IPS DF 6.9 (cell line): ENCODE measurements at regions not wholly inside any gene's neighbourhood (a gene's known extent, or its start where the extent isn't known, plus 50 kb on each side); places are given as distances from the start of the nearest gene placed in this dataset.

Source experiments
- DNase-seq: peaks from one replicate; pipeline ENCODE4 v3.0.0-alpha.2; 2013; ENCODE audit warnings: low read depth, low spot score
- H3K27ac ChIP-seq: one replicate; pipeline ENCODE4 v1.5.1; 2013; ENCODE audit warnings: low read length, control low read depth
- H3K27me3 ChIP-seq: 2 replicates; pipeline ENCODE4 v1.6.1; 2013; ENCODE audit warnings: mild to moderate bottlenecking, low read length; ENCODE audit not compliant: control insufficient read depth, insufficient read depth
- H3K36me3 ChIP-seq: 2 replicates; pipeline ENCODE4 v1.6.1; 2013; ENCODE audit warnings: low read length; ENCODE audit not compliant: control insufficient read depth, insufficient read depth
- H3K4me1 ChIP-seq: 2 replicates; pipeline ENCODE4 v1.6.1; 2013; ENCODE audit warnings: low read length; ENCODE audit not compliant: control insufficient read depth, insufficient read depth
- H3K4me3 ChIP-seq: 2 replicates; pipeline ENCODE4 v1.5.1; 2013; ENCODE audit warnings: mild to moderate bottlenecking, low read length
- H3K9me3 ChIP-seq: 2 replicates; pipeline ENCODE4 v1.6.1; 2013; ENCODE audit warnings: low read length, inconsistent platforms; ENCODE audit not compliant: control insufficient read depth, insufficient read depth
- WGBS: extraction: QIAGEN DNeasy Blood & Tissue Kit; methylation state at CpG from one replicate; pipeline ENCODE4 v1.1.7; 2013; ENCODE audit warnings: mixed read lengths, missing lambda C conversion rate; ENCODE audit not compliant: insufficient read length, insufficient coverage; 5-methylcytosine and 5-hydroxymethylcytosine counted together

DNA sequence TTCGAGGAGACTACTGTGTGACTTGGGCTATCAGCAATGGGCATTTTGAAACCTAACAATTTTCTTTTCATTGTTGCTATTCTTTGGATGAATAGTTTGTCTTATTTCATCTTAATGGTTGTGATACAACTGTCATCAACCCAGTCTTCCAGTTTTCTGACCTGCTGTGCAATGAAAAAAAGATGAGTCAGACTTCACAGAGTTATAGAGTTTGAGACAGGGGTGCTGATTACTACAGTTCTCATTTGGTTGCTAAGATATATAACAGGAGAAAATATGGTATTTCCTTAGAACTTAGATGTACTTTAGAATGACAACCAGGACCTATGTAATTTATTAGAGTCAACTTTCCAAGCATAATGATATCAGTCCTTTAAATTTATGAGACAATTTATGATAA, 564.4 kb upstream of the NUDT12 start:
- no peak for DNase-seq
- H3K27me3 ChIP-seq, result no peaks in the 10 kb centered on the region
- no peaks in the 10 kb centered on the region for H3K4me1 ChIP-seq
- H3K4me3 ChIP-seq, result no peak overlapping the region
- no peak overlapping the region for H3K27ac ChIP-seq
- no CpG with 5 or more reads among the region's 1 CpG for WGBS
- H3K36me3 ChIP-seq, result no peaks in the 10 kb centered on the region
- no peaks in the 10 kb centered on the region for H3K9me3 ChIP-seq

- H3K4me3 ChIP-seq, result no peak overlapping the region
- no peaks in the 10 kb centered on the region for H3K27me3 ChIP-seq
- H3K4me1 ChIP-seq, result no peaks in the 10 kb centered on the region
- H3K9me3 ChIP-seq, result no peaks in the 10 kb centered on the region
- no peaks in the 10 kb centered on the region for H3K36me3 ChIP-seq
- no peak overlapping the region for H3K27ac ChIP-seq
- no peak for DNase-seq
Measured at GRCh38 chr5:104119529-104119928, 556.9 kb upstream of the NUDT12 start.

- Histone ChIP-seq H3K27me3 (no peaks in the 10 kb centered on the region), H3K27ac (no peak overlapping the region), H3K4me1 (no peaks in the 10 kb centered on the region), H3K36me3 (no peaks in the 10 kb centered on the region), H3K9me3 (no peaks in the 10 kb centered on the region), H3K4me3 (no peak overlapping the region)
- DNase-seq, result no peak
- no CpG with 5 or more reads among the region's 2 CpGs for WGBS
Measured at GRCh38 chr5:104111632-104112031, 549.0 kb upstream of the NUDT12 start.

DNA sequence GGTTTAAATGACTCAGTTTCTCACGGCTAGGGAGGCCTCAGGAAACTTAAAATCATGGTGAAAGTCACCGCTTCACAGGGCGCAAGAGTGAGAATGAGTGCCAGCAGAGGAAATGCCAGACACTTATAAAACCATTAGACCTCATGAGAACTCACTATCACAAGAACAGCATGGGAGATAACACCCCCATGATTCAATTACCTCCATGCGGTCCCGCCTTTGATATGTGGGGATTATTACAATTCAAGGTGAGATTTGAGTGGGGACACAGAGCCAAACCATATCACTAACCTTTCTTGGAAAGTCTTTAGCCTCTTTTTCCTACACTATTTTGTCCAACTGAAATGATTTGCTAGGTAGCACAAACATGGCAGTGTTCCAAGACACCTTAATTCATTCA, 533.9 kb upstream of the NUDT12 start:
- H3K4me3 ChIP-seq, result no peak overlapping the region
- H3K9me3 ChIP-seq, result no peaks in the 10 kb centered on the region
- no peaks in the 10 kb centered on the region for H3K4me1 ChIP-seq
- H3K27me3 ChIP-seq, result no peaks in the 10 kb centered on the region
- no CpG with 5 or more reads among the region's 5 CpGs for WGBS
- no peaks in the 10 kb centered on the region for H3K36me3 ChIP-seq
- H3K27ac ChIP-seq, result no peak overlapping the region
- DNase-seq, result no peak

- H3K36me3 ChIP-seq, result no peaks in the 10 kb centered on the region
- no peaks in the 10 kb centered on the region for H3K4me1 ChIP-seq
- no peak overlapping the region for H3K4me3 ChIP-seq
- no peak overlapping the region for H3K27ac ChIP-seq
- no peak for DNase-seq
- H3K9me3 ChIP-seq, result no peaks in the 10 kb centered on the region
- no peaks in the 10 kb centered on the region for H3K27me3 ChIP-seq
- WGBS, result no CpG with 5 or more reads among the region's 2 CpGs
Measured at GRCh38 chr5:104095527-104095926, 532.9 kb upstream of the NUDT12 start.

DNA sequence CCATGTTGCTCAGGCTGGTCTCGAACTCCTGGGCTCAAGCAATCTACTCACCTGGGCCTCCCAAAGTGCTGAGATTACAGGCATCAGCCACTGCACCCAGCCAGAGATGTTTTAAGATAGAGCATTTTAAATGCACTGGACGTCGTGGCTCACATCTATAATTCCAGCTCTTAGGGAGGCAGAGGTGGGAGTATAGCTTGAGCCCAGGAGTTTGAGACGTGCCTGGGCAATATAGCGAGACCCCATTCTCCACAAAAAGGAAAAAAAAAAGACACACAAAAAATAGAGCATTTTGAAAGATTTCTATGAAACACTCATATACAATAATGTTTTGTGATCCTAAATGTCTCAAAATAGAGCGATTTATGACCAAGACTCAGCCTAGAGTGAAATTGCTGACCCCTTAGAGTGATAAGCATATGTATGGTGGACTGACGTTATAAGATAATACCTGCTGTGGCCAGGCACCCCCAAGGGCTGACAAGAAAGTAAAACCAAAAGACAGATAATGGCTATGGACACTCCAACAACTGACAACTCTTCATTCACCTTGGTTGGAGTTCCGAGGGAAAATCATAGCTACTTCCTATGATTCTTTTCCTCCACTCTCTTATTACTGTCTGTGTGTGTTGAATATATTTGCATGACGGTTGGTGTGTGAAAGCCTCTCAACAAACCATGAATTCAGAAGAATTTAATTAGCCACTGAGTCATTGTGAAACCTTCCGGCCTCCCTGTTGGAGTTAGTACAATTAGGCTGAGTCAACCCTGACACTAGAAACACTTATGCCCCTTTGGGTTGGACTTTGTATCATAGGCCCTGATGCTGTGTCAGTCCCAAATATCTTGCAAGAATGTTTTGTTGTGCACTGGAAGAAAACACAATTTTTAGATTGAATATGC, 526.5 kb upstream of the NUDT12 start:
- no peaks in the 10 kb centered on the region for H3K27me3 ChIP-seq
- H3K9me3 ChIP-seq, result no peaks in the 10 kb centered on the region
- DNase-seq, result no peak
- H3K27ac ChIP-seq, result no peak overlapping the region
- no CpG with 5 or more reads among the region's 10 CpGs for WGBS
- H3K36me3 ChIP-seq, result no peaks in the 10 kb centered on the region
- no peak overlapping the region for H3K4me3 ChIP-seq
- no peaks in the 10 kb centered on the region for H3K4me1 ChIP-seq

- WGBS, result no CpG with 5 or more reads among the region's 2 CpGs
- Histone ChIP-seq H3K27ac (no peak overlapping the region), H3K4me1 (no peaks in the 10 kb centered on the region), H3K4me3 (no peak overlapping the region), H3K27me3 (no peaks in the 10 kb centered on the region), H3K9me3 (no peaks in the 10 kb centered on the region), H3K36me3 (no peaks in the 10 kb centered on the region)
- no peak for DNase-seq
Measured at GRCh38 chr5:104084896-104085295, 522.3 kb upstream of the NUDT12 start.

DNA sequence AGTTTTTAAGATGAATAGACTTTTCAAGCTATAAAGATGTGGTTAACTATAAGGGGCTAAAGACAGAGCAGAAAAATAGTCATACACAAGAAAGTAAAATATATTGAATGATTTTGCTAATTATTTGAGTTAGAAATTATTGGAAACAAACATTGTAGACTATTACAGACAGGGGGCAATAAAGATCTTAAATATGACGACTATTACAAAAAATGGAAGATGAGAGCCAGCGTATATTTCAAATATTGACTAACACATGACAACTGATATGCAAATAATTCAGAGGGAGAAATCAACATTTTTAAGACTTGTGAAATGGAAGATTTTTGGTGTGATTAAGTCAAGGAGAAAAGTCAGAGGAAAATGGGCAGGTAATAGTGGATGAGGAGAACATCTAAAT, 520.2 kb upstream of the NUDT12 start:
- WGBS, result no CpG with 5 or more reads among the region's 2 CpGs
- Histone ChIP-seq H3K9me3 (no peaks in the 10 kb centered on the region), H3K27ac (no peak overlapping the region), H3K27me3 (no peaks in the 10 kb centered on the region), H3K4me3 (no peak overlapping the region), H3K36me3 (no peaks in the 10 kb centered on the region), H3K4me1 (no peaks in the 10 kb centered on the region)
- no peak for DNase-seq

DNA sequence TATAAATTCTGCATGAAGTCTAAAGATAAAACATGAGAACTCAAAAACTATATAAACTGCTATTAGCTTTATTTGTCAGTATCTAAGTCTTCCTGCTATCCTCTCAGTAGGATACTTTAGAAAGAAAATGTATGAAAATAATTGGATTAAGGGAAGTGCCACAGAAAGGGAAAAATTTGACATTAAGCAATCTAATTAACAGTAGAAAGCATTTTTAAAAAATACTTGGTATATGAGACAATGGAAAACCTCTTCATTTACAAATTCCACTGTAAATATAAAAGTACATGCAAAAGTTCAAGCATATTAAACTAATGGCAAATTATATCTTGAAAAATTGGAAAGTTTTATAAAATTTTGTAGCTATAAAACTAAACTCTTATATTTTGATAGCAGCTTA, 518.6 kb upstream of the NUDT12 start:
- Histone ChIP-seq H3K27me3 (no peaks in the 10 kb centered on the region), H3K4me1 (no peaks in the 10 kb centered on the region), H3K27ac (no peak overlapping the region), H3K4me3 (no peak overlapping the region), H3K9me3 (no peaks in the 10 kb centered on the region), H3K36me3 (no peaks in the 10 kb centered on the region)
- no peak for DNase-seq

GRCh38 chr5:104080646-104081175, 518.1 kb upstream of the NUDT12 start:
- no peak for DNase-seq
- H3K4me3 ChIP-seq, result no peak overlapping the region
- WGBS, result no CpG with 5 or more reads among the region's 2 CpGs

More at GRCh38 chr5:104080646-104081175, 518.1 kb upstream of the NUDT12 start:
- Histone ChIP-seq H3K27me3 (no peaks in the 10 kb centered on the region), H3K27ac (no peak overlapping the region), H3K9me3 (no peaks in the 10 kb centered on the region), H3K4me1 (no peaks in the 10 kb centered on the region), H3K36me3 (no peaks in the 10 kb centered on the region)
